CD4-positive, alpha-beta memory T cell (primary cell): ENCODE measurements at regions not wholly inside any gene's neighbourhood (a gene's known extent, or its start where the extent isn't known, plus 50 kb on each side); places are given as distances from the start of the nearest gene placed in this dataset.

Experiments used
- CTCF ChIA-PET: fragments of 350-600 bp; sonication (Branson Sonifier 250); formaldehyde crosslinking; loops from one replicate; lab custom pipeline; 2021; ENCODE audit warnings: inconsistent platforms; ENCODE audit not compliant: partially characterized antibody; lab: Charles Lee
- POLR2A ChIA-PET: fragments of 350-600 bp; sonication (Branson Sonifier 250); formaldehyde crosslinking; loops from one replicate; lab custom pipeline; 2021; ENCODE audit not compliant: partially characterized antibody; lab: Charles Lee
- DNase-seq, 5 donors: peaks; one replicate each; pipeline versions ENCODE4 v3.0.0 to v3.0.0-alpha.2; 2020 to 2022; ENCODE audit warnings: mixed read lengths in 1 of 5
- H3K27ac ChIP-seq: one replicate; pipeline ENCODE4 v1.7.0; 2013; ENCODE audit warnings: low read depth, low read length
- H3K27me3 ChIP-seq: 2 replicates; pipeline ENCODE4 v1.7.0; 2013; ENCODE audit warnings: mild to moderate bottlenecking, low read length, moderate library complexity; ENCODE audit not compliant: insufficient read depth
- H3K36me3 ChIP-seq: 2 replicates; pipeline ENCODE4 v1.7.0; 2013; ENCODE audit warnings: mild to moderate bottlenecking, low read length, moderate library complexity; ENCODE audit not compliant: insufficient read depth
- H3K4me1 ChIP-seq: 2 replicates; pipeline ENCODE4 v1.7.0; 2013; ENCODE audit warnings: mild to moderate bottlenecking, low read length, moderate library complexity; ENCODE audit not compliant: insufficient read depth
- H3K4me3 ChIP-seq, 2 donors: one replicate each; pipeline ENCODE4 v1.7.0; 2013; ENCODE audit warnings: low read length in 2 of 2, mild to moderate bottlenecking in 1 of 2
- H3K9me3 ChIP-seq, 2 donors: one replicate each; pipeline ENCODE4 v1.7.0; 2013; ENCODE audit warnings: low read length in 2 of 2, control low read depth in 1 of 2; ENCODE audit not compliant: control insufficient read depth in 1 of 2
- H3K27ac Mint-ChIP-seq, 7 donors: one replicate each; pipeline ENCODE4 v1.8.0; 2020 to 2021; ENCODE audit warnings: mixed read lengths in 7 of 7, mild to moderate bottlenecking in 6 of 7, inconsistent platforms in 3 of 7, moderate library complexity in 3 of 7
- H3K27me3 Mint-ChIP-seq, 2 donors: one replicate each; pipeline ENCODE4 v1.8.0; 2020 to 2021; ENCODE audit warnings: mixed read lengths in 2 of 2
- H3K36me3 Mint-ChIP-seq, 2 donors: one replicate each; pipeline ENCODE4 v1.8.0; 2020 to 2021; ENCODE audit warnings: mixed read lengths in 2 of 2, inconsistent platforms in 1 of 2, mild to moderate bottlenecking in 1 of 2
- H3K4me1 Mint-ChIP-seq, 4 donors: one replicate each; pipeline ENCODE4 v1.8.0; 2020 to 2021; ENCODE audit warnings: mixed read lengths in 4 of 4, mild to moderate bottlenecking in 1 of 4
- H3K4me3 Mint-ChIP-seq, 8 donors: one replicate each; pipeline ENCODE4 v1.8.0; 2020 to 2021; ENCODE audit warnings: mixed read lengths in 8 of 8, mild to moderate bottlenecking in 7 of 8, moderate library complexity in 6 of 8, inconsistent platforms in 3 of 8
- H3K9me3 Mint-ChIP-seq, 8 donors: one replicate each; pipeline ENCODE4 v1.8.0; 2020 to 2021; ENCODE audit warnings: mixed read lengths in 8 of 8, mild to moderate bottlenecking in 5 of 8, inconsistent platforms in 3 of 8, moderate library complexity in 1 of 8
- intact Hi-C: fragments of 100-400 bp; cut with micrococcal nuclease; formaldehyde crosslinking; loops from one replicate; pipeline ENCODE4 v1.15.1; 2023

DNA sequence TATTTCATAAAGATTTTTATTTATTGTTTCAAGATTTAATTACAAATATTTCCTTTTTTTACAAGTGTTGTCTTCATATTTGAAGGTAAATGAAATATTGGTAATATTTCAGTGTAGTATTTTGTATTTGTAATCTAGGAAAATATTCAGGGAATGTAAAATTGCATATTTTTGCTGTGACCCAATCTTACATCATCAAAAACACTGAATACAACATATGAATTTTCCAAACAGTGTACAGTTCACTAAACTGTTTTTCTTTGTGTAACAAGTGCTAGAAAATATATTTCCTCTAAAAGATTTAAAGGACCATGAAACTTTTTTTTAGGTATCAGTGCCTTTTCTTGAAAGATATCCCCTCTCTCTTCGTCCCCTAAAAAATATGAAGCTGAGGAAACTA lies 251.9 kb upstream of the KCND2 start:
- Mint-ChIP-seq H3K9me3 (peaks cover 0 to 8% (median 1%) of the 10 kb centered on the region in 8 donors), H3K4me3 (no peak overlapping the region), H3K4me1 (no peaks in the 10 kb centered on the region), H3K27ac (no peak overlapping the region), H3K27me3 (no peaks in the 10 kb centered on the region), H3K36me3 (no peaks in the 10 kb centered on the region)
- H3K27ac ChIP-seq = no peak overlapping the region
- ChIA-PET POLR2A (no interaction called here), CTCF (no interaction called here)
- H3K4me1 ChIP-seq = no peaks in the 10 kb centered on the region
- H3K36me3 ChIP-seq = no peaks in the 10 kb centered on the region
- no peaks in the 10 kb centered on the region for H3K27me3 ChIP-seq
- H3K9me3 ChIP-seq = no peaks in the 10 kb centered on the region
- intact Hi-C loops = no loop called here
- no peak overlapping the region for H3K4me3 ChIP-seq
- no peak for DNase-seq

DNA sequence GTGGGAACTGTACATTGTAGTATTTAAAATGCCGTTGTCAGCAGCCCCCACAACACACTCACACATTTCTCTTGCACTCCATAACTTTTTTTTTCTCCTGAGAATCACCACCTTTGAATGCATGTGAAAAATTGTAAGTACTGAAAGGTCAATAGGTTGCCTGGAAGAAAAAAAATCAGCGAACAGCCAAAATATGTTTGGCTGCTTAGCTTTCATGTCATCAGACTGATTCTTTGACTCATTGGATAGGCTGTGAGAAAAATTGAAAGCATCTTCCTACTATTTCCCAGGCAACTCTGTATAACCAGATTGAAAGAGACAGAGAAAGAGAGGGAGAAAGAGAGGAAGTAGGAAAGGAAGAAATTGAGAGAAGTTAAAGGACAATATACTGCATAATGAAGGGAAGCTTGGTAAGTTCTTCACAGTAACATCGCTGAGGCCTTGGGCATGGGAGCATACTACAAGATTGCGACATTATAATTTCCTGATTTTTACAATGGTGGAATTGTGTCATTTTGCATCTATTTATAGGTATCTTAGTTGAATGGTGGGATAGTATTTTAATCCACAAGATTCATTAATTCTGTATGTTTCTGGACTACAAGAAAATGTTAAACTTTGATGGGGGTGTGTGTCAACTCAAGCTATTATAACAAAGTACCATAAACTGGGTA lies 249.3 kb upstream of the KCND2 start:
- Mint-ChIP-seq H3K4me1 (no peaks in the 10 kb centered on the region), H3K36me3 (no peaks in the 10 kb centered on the region), H3K4me3 (no peak overlapping the region), H3K27me3 (no peaks in the 10 kb centered on the region), H3K27ac (no peak overlapping the region), H3K9me3 (peaks cover 0 to 11% (median 1%) of the 10 kb centered on the region in 8 donors)
- ChIA-PET POLR2A (no interaction called here), CTCF (no interaction called here)
- no peaks in the 10 kb centered on the region for H3K9me3 ChIP-seq
- H3K27ac ChIP-seq = no peak overlapping the region
- no peak overlapping the region for H3K4me3 ChIP-seq
- H3K27me3 ChIP-seq = no peaks in the 10 kb centered on the region
- no peaks in the 10 kb centered on the region for H3K4me1 ChIP-seq
- no peaks in the 10 kb centered on the region for H3K36me3 ChIP-seq
- intact Hi-C loops = no loop called here
- no peak for DNase-seq

DNA sequence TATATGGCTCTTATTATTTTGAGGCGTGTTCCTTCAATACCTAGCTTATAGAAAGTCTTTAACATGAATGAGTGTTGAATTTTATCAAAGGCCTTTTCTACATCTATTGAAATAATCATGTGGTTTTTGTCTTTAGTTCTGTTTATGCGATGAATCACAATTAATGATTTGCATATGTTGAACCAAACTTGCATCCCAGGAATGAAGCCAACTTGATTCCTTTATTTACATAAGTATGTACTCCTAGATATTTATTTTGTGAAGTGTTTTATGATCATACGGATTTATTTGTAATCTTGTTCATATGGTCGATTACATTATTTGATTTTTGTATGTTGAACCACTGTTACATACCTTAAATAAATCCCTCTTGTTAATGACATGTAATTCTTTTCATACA lies 244.3 kb upstream of the KCND2 start:
- Histone ChIP-seq H3K27me3 (no peaks in the 10 kb centered on the region), H3K27ac (no peak overlapping the region), H3K9me3 (no peaks in the 10 kb centered on the region), H3K4me1 (no peaks in the 10 kb centered on the region), H3K36me3 (no peaks in the 10 kb centered on the region), H3K4me3 (no peak overlapping the region)
- no peak overlapping the region for H3K4me3 Mint-ChIP-seq
- no peak overlapping the region for H3K27ac Mint-ChIP-seq
- no peaks in the 10 kb centered on the region for H3K36me3 Mint-ChIP-seq
- H3K9me3 Mint-ChIP-seq = peaks cover 0 to 8% (median under 1%) of the 10 kb centered on the region in 8 donors
- no peaks in the 10 kb centered on the region for H3K4me1 Mint-ChIP-seq
- intact Hi-C loops = no loop called here
- no peak for DNase-seq
- H3K27me3 Mint-ChIP-seq = no peaks in the 10 kb centered on the region
- ChIA-PET CTCF (no interaction called here), POLR2A (no interaction called here)

DNA sequence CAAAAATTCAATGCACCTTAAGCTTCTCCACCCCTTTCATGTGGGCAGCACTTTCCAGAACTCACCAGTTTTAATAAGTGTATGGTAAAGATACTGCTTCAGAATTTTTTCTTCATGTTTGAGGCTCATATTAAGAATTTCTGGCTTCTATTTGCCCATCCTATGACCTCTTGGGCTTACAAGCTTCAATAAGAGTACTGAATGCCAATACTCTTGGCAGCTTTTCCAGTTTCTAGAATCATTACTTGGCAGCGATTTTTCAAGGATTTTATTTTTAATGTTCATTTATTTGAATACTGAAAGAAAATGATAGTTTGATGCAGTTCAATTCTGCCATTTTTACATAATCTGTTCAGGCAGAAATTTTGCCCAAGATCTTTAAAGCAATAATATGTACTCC lies 242.1 kb upstream of the KCND2 start:
- DNase-seq = no peak

DNA sequence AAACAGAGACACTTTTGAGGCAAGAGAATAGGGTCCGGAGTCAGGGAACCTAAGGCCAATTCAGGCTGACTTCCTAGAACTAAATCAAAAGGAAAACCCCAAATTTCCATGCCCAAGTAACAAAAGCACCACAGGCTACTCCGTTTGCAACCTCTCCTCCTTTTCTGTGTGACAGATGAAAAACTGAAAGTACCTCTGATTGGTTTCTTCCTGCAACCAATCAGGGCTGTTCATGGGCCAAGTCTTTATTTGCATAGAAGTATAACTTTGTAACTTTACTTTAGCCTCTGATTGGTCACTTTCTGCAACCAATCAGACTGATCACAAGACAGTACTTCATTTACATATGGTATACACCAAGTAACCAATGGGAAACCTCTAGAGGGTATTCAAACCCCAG lies 239.9 kb upstream of the KCND2 start:
- Histone ChIP-seq H3K36me3 (no peaks in the 10 kb centered on the region), H3K9me3 (no peaks in the 10 kb centered on the region), H3K4me1 (no peaks in the 10 kb centered on the region), H3K27me3 (no peaks in the 10 kb centered on the region), H3K4me3 (no peak overlapping the region), H3K27ac (no peak overlapping the region)
- H3K4me3 Mint-ChIP-seq = no peak overlapping the region
- CTCF ChIA-PET = no interaction called here
- POLR2A ChIA-PET = no interaction called here
- peaks cover 0 to 24% (median 9%) of the 10 kb centered on the region in 8 donors for H3K9me3 Mint-ChIP-seq
- H3K27me3 Mint-ChIP-seq = no peaks in the 10 kb centered on the region
- DNase-seq = no peak
- intact Hi-C loops = no loop called here
- no peak overlapping the region for H3K27ac Mint-ChIP-seq
- H3K4me1 Mint-ChIP-seq = no peaks in the 10 kb centered on the region
- H3K36me3 Mint-ChIP-seq = no peaks in the 10 kb centered on the region

More for the DNA sequence above, 242.1 kb upstream of the KCND2 start:
- intact Hi-C loops = no loop called here
- no peaks in the 10 kb centered on the region for H3K36me3 Mint-ChIP-seq
- H3K27me3 ChIP-seq = no peaks in the 10 kb centered on the region
- CTCF ChIA-PET = no interaction called here
- H3K9me3 ChIP-seq = no peaks in the 10 kb centered on the region
- H3K4me1 Mint-ChIP-seq = no peaks in the 10 kb centered on the region
- H3K27me3 Mint-ChIP-seq = no peaks in the 10 kb centered on the region
- no peaks in the 10 kb centered on the region for H3K36me3 ChIP-seq
- H3K4me3 Mint-ChIP-seq = no peak overlapping the region
- no peak overlapping the region for H3K4me3 ChIP-seq
- H3K27ac Mint-ChIP-seq = no peak overlapping the region
- H3K9me3 Mint-ChIP-seq = peaks cover 0 to 16% (median 5%) of the 10 kb centered on the region in 8 donors
- POLR2A ChIA-PET = no interaction called here
- H3K27ac ChIP-seq = no peak overlapping the region
- no peaks in the 10 kb centered on the region for H3K4me1 ChIP-seq

DNA sequence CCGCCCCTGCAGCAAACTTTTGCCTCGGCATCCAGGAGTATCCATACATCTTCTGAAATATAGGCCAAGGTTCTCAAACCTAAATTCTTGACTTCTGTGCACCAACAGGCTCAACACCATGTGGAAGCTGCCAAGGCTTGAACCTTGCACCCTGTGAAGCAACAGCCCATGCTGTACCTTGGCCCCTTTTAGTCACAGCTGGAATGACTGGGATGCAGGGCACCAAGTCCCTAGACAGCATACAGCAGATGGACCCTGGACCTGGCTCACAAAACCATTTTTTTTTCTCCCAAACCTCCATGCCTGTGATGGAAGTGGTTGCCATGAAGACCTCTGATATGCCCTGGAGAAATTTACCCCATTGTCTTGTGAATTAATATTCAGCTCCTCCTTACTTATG lies 233.8 kb upstream of the KCND2 start:
- Histone ChIP-seq H3K4me1 (no peaks in the 10 kb centered on the region), H3K27ac (no peak overlapping the region), H3K9me3 (no peaks in the 10 kb centered on the region), H3K36me3 (no peaks in the 10 kb centered on the region), H3K27me3 (no peaks in the 10 kb centered on the region), H3K4me3 (no peak overlapping the region)
- no peak overlapping the region for H3K4me3 Mint-ChIP-seq
- H3K27me3 Mint-ChIP-seq = no peaks in the 10 kb centered on the region
- ChIA-PET CTCF (no interaction called here), POLR2A (no interaction called here)
- H3K9me3 Mint-ChIP-seq = peaks cover 3 to 35% (median 17%) of the 10 kb centered on the region in 8 donors
- no peak overlapping the region for H3K27ac Mint-ChIP-seq
- intact Hi-C loops = no loop called here
- DNase-seq = no peak
- no peaks in the 10 kb centered on the region for H3K4me1 Mint-ChIP-seq
- no peaks in the 10 kb centered on the region for H3K36me3 Mint-ChIP-seq

DNA sequence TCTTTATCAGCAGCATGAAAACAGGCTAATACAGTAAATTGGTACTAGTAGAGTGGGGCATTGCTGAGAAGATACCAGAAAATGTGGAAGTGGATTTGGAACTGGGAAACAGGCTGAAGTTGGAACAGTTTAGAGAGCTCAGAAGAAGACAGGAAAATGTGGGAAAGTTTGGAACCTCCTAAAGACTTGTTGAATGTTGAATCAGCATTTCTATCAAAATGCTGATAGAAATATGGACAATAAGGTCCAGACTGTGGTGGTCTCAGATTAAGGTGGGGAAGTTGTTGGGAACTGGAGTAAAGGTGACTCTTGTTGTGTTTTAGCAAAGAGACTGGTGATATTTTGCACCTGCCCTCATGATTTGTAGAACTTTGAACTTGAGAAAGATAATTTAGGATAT lies 231.2 kb upstream of the KCND2 start:
- intact Hi-C loops = no loop called here
- H3K27ac Mint-ChIP-seq = no peak overlapping the region
- H3K27me3 Mint-ChIP-seq = no peaks in the 10 kb centered on the region

More for the DNA sequence above, 231.2 kb upstream of the KCND2 start:
- Histone ChIP-seq H3K4me3 (no peak overlapping the region), H3K36me3 (no peaks in the 10 kb centered on the region), H3K4me1 (no peaks in the 10 kb centered on the region), H3K27ac (no peak overlapping the region), H3K27me3 (no peaks in the 10 kb centered on the region), H3K9me3 (no peaks in the 10 kb centered on the region)
- CTCF ChIA-PET = no interaction called here
- DNase-seq = no peak
- no peak overlapping the region for H3K4me3 Mint-ChIP-seq
- POLR2A ChIA-PET = no interaction called here
- H3K36me3 Mint-ChIP-seq = no peaks in the 10 kb centered on the region
- peaks cover 3 to 25% (median 11%) of the 10 kb centered on the region in 8 donors for H3K9me3 Mint-ChIP-seq
- H3K4me1 Mint-ChIP-seq = no peaks in the 10 kb centered on the region
